Activated naive CD8-positive, alpha-beta T cell treated with anti-CD3 and anti-CD28 coated beads, Interleukin-2, amount 50 U/mL, for 24 hours (primary cell): ENCODE measurements at regions not wholly inside any gene's neighbourhood (a gene's known extent, or its start where the extent isn't known, plus 50 kb on each side); places are given as distances from the start of the nearest gene placed in this dataset.

Experiments used
- ATAC-seq: fragments of 150-1000 bp; cut with Tn5 transposase; one replicate; pipeline ENCODE4 v1.10.0; 2021
- DNase-seq: peaks from one replicate; pipeline ENCODE4 v3.0.0; 2021
- H3K27ac Mint-ChIP-seq: one replicate; pipeline ENCODE4 v1.8.0; 2021; ENCODE audit warnings: mild to moderate bottlenecking, mixed read lengths
- H3K27me3 Mint-ChIP-seq: one replicate; pipeline ENCODE4 v1.8.0; 2021; ENCODE audit warnings: mixed read lengths
- H3K36me3 Mint-ChIP-seq: one replicate; pipeline ENCODE4 v1.8.0; 2021; ENCODE audit warnings: low read depth, mixed read lengths
- H3K4me1 Mint-ChIP-seq: one replicate; pipeline ENCODE4 v1.8.0; 2021; ENCODE audit warnings: mixed read lengths
- H3K4me3 Mint-ChIP-seq: one replicate; pipeline ENCODE4 v1.8.0; 2021; ENCODE audit warnings: mild to moderate bottlenecking, moderate library complexity, mixed read lengths
- H3K9me3 Mint-ChIP-seq: one replicate; pipeline ENCODE4 v1.8.0; 2021; ENCODE audit warnings: mixed read lengths

DNA sequence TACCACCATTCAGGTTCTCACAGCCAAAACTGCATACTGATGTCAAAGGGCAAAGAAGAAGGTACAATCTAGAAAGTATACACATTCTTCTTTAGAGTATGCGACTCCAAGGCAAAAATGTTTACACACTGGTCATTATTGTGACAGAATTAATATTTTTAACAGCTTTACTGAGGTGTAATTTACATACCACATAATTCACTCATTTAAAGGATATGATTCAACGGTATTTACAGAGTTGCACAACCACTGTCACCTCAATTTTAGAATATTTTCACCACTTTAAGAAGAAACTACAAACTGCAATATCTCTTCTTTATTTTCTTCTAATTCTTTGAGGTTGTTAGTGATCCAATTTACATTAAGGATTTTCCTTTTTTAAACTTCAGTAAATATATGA, 325.4 kb upstream of the SMIM31 start:
- Mint-ChIP-seq H3K36me3 (no peaks in the 10 kb centered on the region), H3K27ac (no peak overlapping the region), H3K9me3 (no peaks in the 10 kb centered on the region), H3K27me3 (no peaks in the 10 kb centered on the region), H3K4me1 (no peaks in the 10 kb centered on the region), H3K4me3 (no peak overlapping the region)
- DNase-seq (no peak), ATAC-seq (no peak)

DNA sequence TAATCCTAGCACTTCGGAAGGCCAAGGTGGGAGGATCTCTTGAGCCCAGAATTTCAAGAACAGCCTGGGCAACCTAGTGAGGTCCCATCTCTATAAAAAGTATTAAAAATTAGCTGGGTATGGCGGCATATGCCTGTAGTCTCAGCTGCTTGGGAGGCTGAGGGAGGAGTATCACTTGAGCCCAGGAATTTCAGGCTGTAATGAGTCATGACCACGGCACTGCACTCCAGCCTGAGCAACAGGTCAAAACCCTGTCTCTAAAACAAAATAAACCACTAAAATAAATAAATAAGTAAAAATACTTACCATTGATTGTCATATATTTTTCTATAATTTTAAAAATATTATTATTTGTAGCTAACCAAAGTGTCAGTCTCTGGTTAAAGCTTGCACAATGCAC, 315.6 kb upstream of the SMIM31 start:
- Mint-ChIP-seq H3K4me3 (no peak overlapping the region), H3K4me1 (no peaks in the 10 kb centered on the region), H3K27ac (no peak overlapping the region), H3K9me3 (no peaks in the 10 kb centered on the region), H3K36me3 (no peaks in the 10 kb centered on the region), H3K27me3 (no peaks in the 10 kb centered on the region)
- ATAC-seq (no peak), DNase-seq (no peak)

DNA sequence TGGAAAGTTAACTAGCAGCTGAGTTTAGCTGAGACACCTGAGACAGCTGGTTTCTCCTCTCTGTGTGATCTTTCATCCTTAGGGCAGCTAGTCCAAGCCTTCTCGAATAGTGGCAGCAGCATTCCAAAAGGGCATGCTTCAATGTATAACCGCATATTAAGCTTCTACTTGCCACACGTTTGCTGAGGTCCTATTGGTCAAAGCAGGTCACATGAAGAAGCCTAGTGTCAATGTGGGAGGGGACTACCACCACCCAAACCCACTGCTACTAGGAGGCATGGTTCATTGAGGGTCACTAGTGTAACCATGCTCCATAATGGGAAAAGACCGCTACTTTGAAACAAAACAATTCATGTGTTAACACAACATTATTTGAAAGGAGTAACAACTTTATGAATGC, 314.9 kb upstream of the SMIM31 start:
- ATAC-seq, result no peak
- Mint-ChIP-seq H3K4me3 (no peak overlapping the region), H3K27me3 (no peaks in the 10 kb centered on the region), H3K36me3 (no peaks in the 10 kb centered on the region), H3K4me1 (no peaks in the 10 kb centered on the region), H3K27ac (no peak overlapping the region), H3K9me3 (no peaks in the 10 kb centered on the region)
- DNase-seq, result no peak

DNA sequence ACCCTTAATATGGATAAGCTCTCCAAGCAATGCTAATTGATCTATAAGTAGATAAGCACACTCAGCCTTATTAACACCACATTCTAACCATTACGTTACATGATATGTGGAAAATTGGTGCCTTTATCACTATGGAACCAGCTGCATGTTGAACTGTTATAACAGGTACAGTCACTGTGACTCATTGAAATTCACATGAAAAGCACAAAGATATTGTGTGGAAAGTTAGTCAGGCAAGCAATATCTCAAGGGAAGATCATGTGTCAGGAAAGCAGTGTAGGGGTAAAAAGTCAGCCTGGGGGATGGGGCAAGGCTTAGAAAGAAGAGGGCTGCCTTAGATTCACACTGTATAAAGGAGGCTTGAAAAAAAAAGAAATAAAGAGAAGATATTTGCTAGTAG, 313.7 kb upstream of the SMIM31 start:
- DNase-seq (no peak), ATAC-seq (no peak)
- Mint-ChIP-seq H3K4me1 (no peaks in the 10 kb centered on the region), H3K27me3 (no peaks in the 10 kb centered on the region), H3K4me3 (no peak overlapping the region), H3K36me3 (no peaks in the 10 kb centered on the region), H3K9me3 (no peaks in the 10 kb centered on the region), H3K27ac (no peak overlapping the region)

DNA sequence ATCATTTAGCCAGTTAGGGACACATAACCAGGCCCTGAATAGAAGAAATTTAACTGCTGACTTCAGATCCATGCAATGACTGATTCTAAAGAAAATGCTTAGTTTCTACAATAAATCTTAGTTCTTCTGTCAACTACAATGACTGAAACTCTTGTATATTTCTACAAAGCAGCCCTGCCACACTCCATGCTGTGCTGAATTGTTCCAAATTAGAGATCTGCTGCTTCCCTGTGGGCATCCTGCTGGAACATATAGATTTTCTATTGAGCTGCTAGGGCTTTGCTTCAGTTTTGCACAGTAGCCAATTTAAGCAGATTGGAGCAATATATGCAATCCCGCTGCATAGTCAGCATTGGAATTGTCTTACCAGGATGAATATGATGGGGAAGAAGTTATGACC, 312.8 kb upstream of the SMIM31 start:
- Mint-ChIP-seq H3K4me3 (no peak overlapping the region), H3K36me3 (no peaks in the 10 kb centered on the region), H3K9me3 (no peaks in the 10 kb centered on the region), H3K4me1 (no peaks in the 10 kb centered on the region), H3K27ac (no peak overlapping the region), H3K27me3 (no peaks in the 10 kb centered on the region)
- ATAC-seq, result no peak
- no peak for DNase-seq

DNA sequence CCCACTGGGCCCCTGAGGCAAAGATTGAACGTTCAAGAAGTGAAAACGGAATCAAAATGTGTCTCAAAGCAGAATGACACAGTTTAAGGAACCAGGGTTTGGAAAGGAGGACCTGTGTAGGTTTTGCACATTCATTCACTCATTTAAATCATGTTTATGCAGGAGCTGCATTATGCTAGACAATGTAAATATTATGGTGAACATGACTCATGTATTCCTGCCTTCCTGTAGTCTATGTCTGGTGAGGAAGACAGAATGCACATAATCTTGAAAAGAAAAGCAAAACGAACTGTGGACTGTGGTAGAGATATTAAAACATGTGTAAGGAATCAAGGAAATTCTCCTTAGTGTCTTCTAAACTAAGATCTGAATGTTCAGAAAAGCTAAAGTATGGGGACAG, 311.8 kb upstream of the SMIM31 start:
- H3K4me3 Mint-ChIP-seq, result no peak overlapping the region
- no peaks in the 10 kb centered on the region for H3K9me3 Mint-ChIP-seq
- H3K4me1 Mint-ChIP-seq, result no peaks in the 10 kb centered on the region
- DNase-seq (no peak), ATAC-seq (no peak)
- H3K27me3 Mint-ChIP-seq, result no peaks in the 10 kb centered on the region
- H3K36me3 Mint-ChIP-seq, result no peaks in the 10 kb centered on the region
- no peak overlapping the region for H3K27ac Mint-ChIP-seq

DNA sequence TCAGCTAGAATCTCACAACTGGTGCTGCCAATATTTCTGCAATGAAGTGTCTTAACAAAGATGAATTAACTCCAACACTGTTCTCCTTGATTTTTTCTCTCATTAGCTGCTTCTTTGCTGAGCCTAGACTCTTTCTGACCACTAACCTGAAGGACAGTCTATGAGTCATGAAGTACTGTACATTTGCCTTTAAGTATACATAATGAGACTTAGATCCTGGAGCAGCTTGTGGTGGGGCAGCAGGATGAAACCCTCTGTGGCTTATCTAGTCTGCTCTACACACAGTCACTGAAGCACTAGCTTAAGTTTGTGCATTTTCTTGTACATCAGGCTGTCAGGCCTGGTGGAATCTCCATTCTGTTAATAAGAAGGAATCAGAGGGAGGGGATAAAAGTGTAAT, 307.4 kb upstream of the SMIM31 start:
- DNase-seq (no peak), ATAC-seq (no peak)
- H3K36me3 Mint-ChIP-seq, result no peaks in the 10 kb centered on the region
- peaks cover 8% of the 10 kb centered on the region for H3K9me3 Mint-ChIP-seq
- no peaks in the 10 kb centered on the region for H3K27me3 Mint-ChIP-seq
- no peak overlapping the region for H3K4me3 Mint-ChIP-seq
- H3K4me1 Mint-ChIP-seq, result no peaks in the 10 kb centered on the region
- no peak overlapping the region for H3K27ac Mint-ChIP-seq

DNA sequence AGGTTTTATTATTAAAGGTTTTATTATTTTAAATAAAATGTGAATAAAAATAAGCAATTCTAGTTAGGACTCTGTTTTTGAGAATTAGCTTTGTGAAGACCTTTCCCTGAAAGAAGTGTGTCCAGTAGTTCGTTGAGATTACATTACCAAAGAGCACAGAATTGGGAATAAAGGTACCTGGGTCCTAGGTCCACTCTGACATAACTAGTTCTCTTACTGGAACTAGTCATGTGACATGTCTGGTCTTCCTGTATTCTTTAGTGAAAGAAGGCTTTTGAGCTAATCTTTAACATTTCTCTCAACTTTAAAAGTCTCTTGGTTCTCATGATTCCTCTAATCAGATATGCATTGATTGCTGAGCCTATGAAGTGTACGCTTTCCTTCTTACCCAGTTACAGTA, 292.0 kb upstream of the SMIM31 start:
- H3K9me3 Mint-ChIP-seq, result peaks cover 6% of the 10 kb centered on the region
- ATAC-seq (no peak), DNase-seq (no peak)
- no peaks in the 10 kb centered on the region for H3K36me3 Mint-ChIP-seq
- H3K27ac Mint-ChIP-seq, result no peak overlapping the region
- H3K4me3 Mint-ChIP-seq, result no peak overlapping the region
- H3K4me1 Mint-ChIP-seq, result no peaks in the 10 kb centered on the region
- H3K27me3 Mint-ChIP-seq, result no peaks in the 10 kb centered on the region

DNA sequence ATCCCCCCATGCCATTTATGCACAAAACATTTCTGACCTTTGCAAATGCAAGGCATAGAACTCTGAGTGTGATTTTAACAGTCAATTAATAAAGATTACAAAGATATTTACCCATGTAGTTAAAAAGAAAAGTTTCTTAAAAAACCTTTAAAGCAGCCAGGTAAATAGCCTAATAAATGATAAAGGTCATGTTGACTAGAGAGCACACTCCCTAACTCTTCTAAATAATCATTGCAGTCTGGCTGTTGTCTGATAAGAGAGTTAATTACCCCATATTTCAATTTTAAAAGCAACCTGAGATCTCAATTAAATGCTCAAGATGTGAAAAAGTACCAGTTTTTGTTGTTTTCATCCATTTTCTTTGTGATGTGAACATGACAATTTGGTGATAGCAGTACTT, 291.5 kb upstream of the SMIM31 start:
- H3K9me3 Mint-ChIP-seq, result peaks cover 4% of the 10 kb centered on the region
- no peaks in the 10 kb centered on the region for H3K4me1 Mint-ChIP-seq
- no peak overlapping the region for H3K27ac Mint-ChIP-seq
- DNase-seq (no peak), ATAC-seq (no peak)
- H3K36me3 Mint-ChIP-seq, result no peaks in the 10 kb centered on the region
- no peak overlapping the region for H3K4me3 Mint-ChIP-seq
- no peaks in the 10 kb centered on the region for H3K27me3 Mint-ChIP-seq

DNA sequence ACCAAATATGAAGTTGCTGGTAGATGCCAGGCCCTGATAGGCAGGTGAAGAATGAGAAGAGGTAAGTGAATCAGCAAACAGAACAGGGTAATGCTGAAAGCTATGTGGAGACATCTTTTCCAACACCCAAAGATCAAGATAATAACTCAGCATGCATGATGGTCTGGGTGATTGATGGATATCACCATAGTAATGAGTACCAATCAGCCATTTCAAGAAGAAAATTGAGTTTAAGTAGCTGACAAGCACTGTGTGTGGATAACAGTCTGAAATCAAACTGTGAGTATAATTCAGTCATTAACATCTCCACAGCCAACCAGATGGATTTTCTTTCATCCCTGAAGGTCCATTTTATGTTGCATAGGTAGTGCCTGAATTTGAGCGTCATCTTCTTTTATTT, 289.6 kb upstream of the SMIM31 start:
- peaks cover 4% of the 10 kb centered on the region for H3K9me3 Mint-ChIP-seq
- no peaks in the 10 kb centered on the region for H3K36me3 Mint-ChIP-seq
- no peaks in the 10 kb centered on the region for H3K4me1 Mint-ChIP-seq
- DNase-seq (no peak), ATAC-seq (no peak)
- H3K27me3 Mint-ChIP-seq, result no peaks in the 10 kb centered on the region
- no peak overlapping the region for H3K4me3 Mint-ChIP-seq
- H3K27ac Mint-ChIP-seq, result no peak overlapping the region

DNA sequence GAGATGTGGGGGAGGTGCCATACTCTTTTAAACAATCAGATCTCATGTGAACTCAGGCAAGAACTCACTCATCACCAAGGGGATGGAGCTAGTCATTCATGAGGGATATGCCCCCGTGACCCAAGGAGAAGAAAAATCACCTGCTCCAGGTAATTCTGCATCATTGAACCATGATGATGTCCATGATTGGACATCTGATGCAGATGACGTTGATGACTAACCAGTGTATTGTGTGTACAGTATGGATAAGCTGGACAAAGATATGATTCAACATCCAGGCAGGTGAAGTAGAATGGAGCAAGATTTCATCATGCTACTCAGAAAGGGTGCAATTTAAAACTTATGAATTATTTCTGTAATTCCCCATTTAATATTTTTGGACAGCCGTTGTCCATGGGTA, 286.4 kb upstream of the SMIM31 start:
- ATAC-seq, result no peak
- Mint-ChIP-seq H3K27me3 (no peaks in the 10 kb centered on the region), H3K36me3 (no peaks in the 10 kb centered on the region), H3K9me3 (no peaks in the 10 kb centered on the region), H3K27ac (no peak overlapping the region), H3K4me3 (no peak overlapping the region), H3K4me1 (no peaks in the 10 kb centered on the region)
- DNase-seq, result no peak

DNA sequence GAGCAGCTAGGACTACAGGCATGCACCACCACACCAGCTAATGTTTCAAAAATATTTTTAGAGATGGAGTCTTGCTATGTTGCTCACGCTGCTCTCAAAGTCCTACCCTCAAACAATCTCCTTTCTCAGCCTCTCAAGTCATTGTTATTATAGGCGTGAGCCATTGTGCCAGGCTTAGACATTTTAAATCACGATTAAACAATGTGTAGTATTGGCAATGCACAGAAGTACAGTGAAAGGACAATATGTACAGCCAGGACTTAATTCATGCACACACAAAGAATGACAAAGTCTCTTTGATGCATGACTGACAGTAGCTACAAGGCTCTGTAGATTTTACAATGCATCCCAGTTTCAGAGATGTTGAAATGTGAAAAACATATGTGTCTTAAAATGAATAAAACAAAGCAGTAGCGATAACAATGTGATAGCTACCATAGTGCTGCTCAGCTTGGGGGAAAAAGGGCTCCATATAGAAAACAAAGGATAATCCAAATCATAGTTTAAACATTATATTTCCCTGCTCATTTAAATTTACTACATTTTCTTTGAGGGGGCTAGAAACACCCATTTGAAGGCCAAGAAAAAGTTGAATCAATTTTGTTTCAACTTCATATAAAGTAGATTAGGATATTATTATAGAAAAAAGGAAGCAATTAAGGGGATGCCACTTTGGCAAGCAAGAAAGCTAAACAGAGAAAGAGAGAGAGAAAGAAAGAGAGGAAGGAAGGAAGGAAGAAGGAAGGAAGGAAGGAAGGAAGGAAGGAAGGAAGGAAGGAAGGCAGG, 272.4 kb upstream of the SMIM31 start:
- DNase-seq, result no peak
- H3K27me3 Mint-ChIP-seq, result no peaks in the 10 kb centered on the region
- no peak overlapping the region for H3K27ac Mint-ChIP-seq
- no peaks in the 10 kb centered on the region for H3K36me3 Mint-ChIP-seq
- H3K4me3 Mint-ChIP-seq, result no peak overlapping the region
- H3K4me1 Mint-ChIP-seq, result no peaks in the 10 kb centered on the region
- peaks cover 4% of the 10 kb centered on the region for H3K9me3 Mint-ChIP-seq
- ATAC-seq, result no peak

DNA sequence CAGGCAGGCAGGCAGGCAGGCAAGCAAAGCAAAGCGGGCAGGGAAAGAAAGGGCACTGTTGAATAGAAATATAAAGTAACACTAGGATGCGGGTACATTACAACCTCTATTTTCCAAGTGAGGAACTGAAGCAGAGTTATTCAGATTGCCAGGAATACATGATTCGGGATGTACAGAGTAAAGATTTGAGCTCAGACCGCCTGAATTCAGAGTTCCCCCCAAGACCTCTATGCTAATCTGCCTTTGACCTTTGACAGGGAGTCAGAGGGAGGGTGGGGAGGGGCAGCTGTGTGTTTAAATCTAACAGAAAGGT, 271.9 kb upstream of the SMIM31 start:
- no peak overlapping the region for H3K27ac Mint-ChIP-seq
- no peaks in the 10 kb centered on the region for H3K4me1 Mint-ChIP-seq
- H3K9me3 Mint-ChIP-seq, result peaks cover 4% of the 10 kb centered on the region
- no peaks in the 10 kb centered on the region for H3K27me3 Mint-ChIP-seq
- ATAC-seq, result no peak
- no peak for DNase-seq
- H3K4me3 Mint-ChIP-seq, result no peak overlapping the region
- H3K36me3 Mint-ChIP-seq, result no peaks in the 10 kb centered on the region

DNA sequence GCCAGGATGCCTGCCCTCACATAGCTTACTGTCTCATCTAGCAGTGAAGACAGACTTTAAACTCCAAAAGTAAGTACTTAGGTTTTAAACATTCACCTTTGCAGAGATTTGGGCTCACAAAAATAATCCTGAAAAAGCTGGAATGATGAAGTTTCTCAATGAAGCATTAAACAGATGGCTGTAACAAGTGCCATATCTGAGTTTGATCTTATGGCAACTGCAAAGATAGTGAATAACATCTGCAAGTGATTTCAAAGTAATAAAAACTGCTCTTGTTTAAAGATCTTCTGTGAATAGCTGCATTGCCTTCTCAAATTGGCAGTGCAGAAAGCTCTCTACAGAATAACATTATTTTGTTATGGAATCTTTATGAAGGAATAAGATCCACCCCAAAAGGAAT, 271.2 kb upstream of the SMIM31 start:
- ATAC-seq (no peak), DNase-seq (no peak)
- H3K36me3 Mint-ChIP-seq, result no peaks in the 10 kb centered on the region
- no peaks in the 10 kb centered on the region for H3K4me1 Mint-ChIP-seq
- no peak overlapping the region for H3K4me3 Mint-ChIP-seq
- no peak overlapping the region for H3K27ac Mint-ChIP-seq
- no peaks in the 10 kb centered on the region for H3K27me3 Mint-ChIP-seq
- peaks cover 4% of the 10 kb centered on the region for H3K9me3 Mint-ChIP-seq

DNA sequence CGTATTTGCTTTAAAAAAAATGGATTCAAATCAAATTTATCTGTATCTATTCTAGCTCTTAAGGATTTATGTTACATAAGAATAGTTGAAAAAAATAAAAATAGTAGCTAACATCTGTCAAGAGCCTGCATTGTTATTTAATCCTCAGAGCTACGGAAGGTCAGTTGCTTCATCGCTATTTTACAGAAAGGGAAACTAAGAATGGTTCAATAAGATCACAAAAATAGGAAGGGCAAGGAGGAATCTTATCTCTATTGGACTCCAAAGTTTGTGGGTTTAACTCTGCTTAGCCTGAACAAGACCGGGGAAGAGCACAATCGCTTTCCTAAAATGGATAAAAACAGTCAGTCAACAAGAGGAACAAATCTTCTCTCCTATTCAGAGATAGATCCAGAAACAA, 270.2 kb upstream of the SMIM31 start:
- Mint-ChIP-seq H3K9me3 (peaks cover 4% of the 10 kb centered on the region), H3K27ac (no peak overlapping the region), H3K4me3 (no peak overlapping the region), H3K4me1 (no peaks in the 10 kb centered on the region), H3K27me3 (no peaks in the 10 kb centered on the region), H3K36me3 (no peaks in the 10 kb centered on the region)
- no peak for ATAC-seq
- no peak for DNase-seq

DNA sequence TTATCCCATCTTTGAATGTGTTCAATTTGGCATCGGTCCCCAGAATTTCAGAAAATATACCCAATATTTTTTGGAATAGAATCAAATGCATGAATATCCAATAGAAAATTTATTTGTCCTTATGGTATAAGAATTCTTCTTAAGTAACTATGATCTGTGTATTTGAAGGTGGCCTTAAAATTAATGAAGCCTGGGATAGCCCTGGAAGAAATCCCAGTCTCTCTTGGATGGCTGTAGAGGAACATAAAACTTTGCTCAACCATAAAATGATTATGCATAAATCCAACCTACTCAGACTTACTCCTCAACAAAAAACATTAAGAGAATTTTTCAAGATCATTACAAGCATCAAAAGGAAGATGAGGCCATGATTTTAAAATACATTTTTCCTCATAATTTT, 269.4 kb upstream of the SMIM31 start:
- no peaks in the 10 kb centered on the region for H3K27me3 Mint-ChIP-seq
- H3K27ac Mint-ChIP-seq, result no peak overlapping the region
- DNase-seq (no peak), ATAC-seq (no peak)
- no peaks in the 10 kb centered on the region for H3K36me3 Mint-ChIP-seq
- H3K9me3 Mint-ChIP-seq, result peaks cover 4% of the 10 kb centered on the region
- H3K4me1 Mint-ChIP-seq, result no peaks in the 10 kb centered on the region
- no peak overlapping the region for H3K4me3 Mint-ChIP-seq
